Panc1 (cell line): ENCODE measurements at regions not wholly inside any gene's neighbourhood (a gene's known extent, or its start where the extent isn't known, plus 50 kb on each side); places are given as distances from the start of the nearest gene placed in this dataset.

Experiments
- ATAC-seq: fragments of 200-7000 bp; cut with Tn5 transposase; 2 replicates; pipeline ENCODE4 v1.9.1; 2020; ENCODE audit warnings: mild to moderate bottlenecking, moderate library complexity
- BruUV-seq: library from RNA; stranded (reverse); fragments of 400-500 nt; replicated peaks from 2 replicates; lab custom pipeline; 2021; lab: Mats Ljungman, UMichigan
- CTCF ChIA-PET: fragments of 300-600 bp; sonication (Branson Sonifier 250); formaldehyde crosslinking; loops from one replicate; lab custom pipeline; 2022; ENCODE audit warnings: antibody characterized with exemption; lab: Charles Lee
- POLR2A ChIA-PET: fragments of 300-600 bp; sonication (Branson Sonifier 250); formaldehyde crosslinking; loops from one replicate; lab custom pipeline; 2022; ENCODE audit warnings: antibody characterized with exemption; lab: Charles Lee
- DNase-seq: peaks from one replicate; pipeline ENCODE4 v3.0.0-alpha.2; 2010; ENCODE audit warnings: low read depth, low spot score
- H3K27ac ChIP-seq: 2 replicates; pipeline ENCODE4 v1.5.1; 2011; ENCODE audit warnings: mild to moderate bottlenecking, low read length, inconsistent platforms
- H3K27me3 ChIP-seq: fragments of 200-500 bp; sonication (Bioruptor generic); 2 replicates; pipeline ENCODE4 v1.6.0; 2014; ENCODE audit warnings: low read length, inconsistent platforms; ENCODE audit not compliant: control insufficient read depth, insufficient read depth
- H3K36me3 ChIP-seq: fragments of 200-500 bp; sonication (Bioruptor generic); 2 replicates; pipeline ENCODE4 v1.5.1; 2014; ENCODE audit warnings: inconsistent platforms, mild to moderate bottlenecking, low read length, moderate library complexity; ENCODE audit not compliant: control insufficient read depth, insufficient read depth
- H3K4me1 ChIP-seq: 2 replicates; pipeline ENCODE4 v1.5.1; 2011; ENCODE audit warnings: inconsistent platforms, mild to moderate bottlenecking, low read length, moderate library complexity; ENCODE audit not compliant: control insufficient read depth, insufficient read depth
- H3K4me3 ChIP-seq, 2 experiments: 2 replicates each; pipeline ENCODE4 v1.5.1; 2011 to 2012; ENCODE audit warnings: low read depth in 2 of 2, low read length in 2 of 2, mild to moderate bottlenecking in 2 of 2, inconsistent platforms in 1 of 2, moderate library complexity in 1 of 2
- H3K9me3 ChIP-seq: fragments of 200-500 bp; sonication (Bioruptor generic); 2 replicates; pipeline ENCODE4 v1.5.1; 2014; ENCODE audit warnings: low read depth, mild to moderate bottlenecking, inconsistent platforms, low read length, moderate library complexity; ENCODE audit not compliant: control insufficient read depth, insufficient read depth
- CTCF ChIP-seq: fragments of 450-650 bp; IDR thresholded peaks from 2 replicates; pipeline ENCODE4 v1.5.1; 2017; ENCODE audit warnings: mild to moderate bottlenecking
- POLR2AphosphoS5 ChIP-seq: IDR thresholded peaks from 2 replicates; pipeline ENCODE4 v1.6.1; 2012; ENCODE audit warnings: mild to moderate bottlenecking, low read depth, low read length, moderate library complexity
- REST ChIP-seq, 2 experiments: IDR thresholded peaks; 2 replicates each; pipeline ENCODE4 v1.6.1; 2011 to 2012; ENCODE audit warnings: low read depth in 2 of 2, control low read depth in 1 of 2, low read length in 1 of 2, mild to moderate bottlenecking in 1 of 2, moderate library complexity in 1 of 2; ENCODE audit not compliant: insufficient read depth in 1 of 2
- SIN3A ChIP-seq: IDR thresholded peaks from 2 replicates; pipeline ENCODE4 v1.6.1; 2012; ENCODE audit warnings: low read depth, mild to moderate bottlenecking, low read length, moderate library complexity, borderline replicate concordance; ENCODE audit not compliant: insufficient read depth
- TCF7L2 ChIP-seq: IDR thresholded peaks from 2 replicates; pipeline ENCODE4 v1.6.1; 2011; ENCODE audit warnings: mild to moderate bottlenecking, low read depth, low read length, inconsistent platforms
- in situ Hi-C: cut with HindIII; loops from 2 replicates; pipeline ENCODE4 v1.10.0; 2016; ENCODE audit warnings: low sequenced_read_pairs, low pct_unique_long_range_greater_than_20kb
- intact Hi-C: fragments of 100-400 bp; cut with micrococcal nuclease; formaldehyde crosslinking; loops from one replicate; pipeline ENCODE4 v1.10.0; 2022; ENCODE audit not compliant: unreplicated experiment

DNA sequence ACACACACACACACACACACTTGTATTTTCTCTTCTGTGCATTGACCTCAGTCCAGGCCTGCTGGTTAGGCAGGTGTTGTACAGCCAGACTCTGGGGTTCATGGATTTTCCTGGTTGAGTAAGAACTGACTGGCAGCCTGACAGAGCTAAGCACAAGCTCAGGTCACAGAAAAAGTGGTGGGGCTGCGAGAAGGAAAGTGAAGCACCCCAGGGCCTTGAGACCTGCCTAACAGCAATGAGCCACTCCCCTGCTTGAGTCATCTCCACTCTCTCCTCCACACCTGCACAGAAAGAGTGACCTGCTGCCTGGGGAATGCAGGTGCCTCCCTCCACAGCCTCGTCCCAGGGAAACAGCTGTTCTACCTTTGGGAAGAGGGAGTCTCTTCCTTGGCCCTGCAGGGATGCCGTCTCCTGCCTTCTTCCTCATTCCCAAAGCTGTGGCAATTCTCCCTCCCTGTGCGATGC, 91.4 kb upstream of the LGALSL start:
- ChIA-PET CTCF (no interaction called here), POLR2A (interaction anchor here (0.6 to 0.7 kb wide), 2 partner anchors 40 to 677 kb away, joined by 3 read pairs; no protein-coding TSS in a partner anchor)
- Histone ChIP-seq H3K36me3 (no peaks in the 10 kb centered on the region), H3K9me3 (no peaks in the 10 kb centered on the region), H3K27ac (no peak overlapping the region), H3K27me3 (peaks cover 9% of the 10 kb centered on the region), H3K4me1 (no peaks in the 10 kb centered on the region), H3K4me3 (no peak overlapping the region)
- TF ChIP-seq CTCF, result no peak
- TF ChIP-seq SIN3A, result no peak
- TF ChIP-seq TCF7L2, result no peak
- no TSS peak for BruUV-seq
- intact Hi-C loops (no loop called here), in situ Hi-C loops (no loop called here)
- no peak for DNase-seq
- ATAC-seq, result no peak

DNA sequence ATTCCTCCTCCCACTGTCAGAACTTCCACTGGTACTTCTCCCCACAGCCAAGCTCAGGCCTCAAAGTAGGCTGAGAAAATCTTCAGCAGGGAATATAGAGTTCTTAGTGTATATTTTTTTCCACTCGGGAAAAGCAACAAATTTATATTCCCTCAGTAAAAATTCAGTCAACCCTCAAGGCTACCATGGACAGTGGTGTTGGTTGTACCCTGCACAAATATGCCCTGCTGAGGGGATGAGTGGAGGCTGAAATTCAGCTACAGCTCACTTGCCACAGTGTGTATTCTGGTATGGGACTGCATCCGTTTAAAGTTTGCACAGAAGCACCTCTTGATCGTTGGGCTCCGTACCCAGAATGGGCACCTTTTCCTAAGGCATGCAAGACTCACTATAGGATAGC, 90.8 kb upstream of the LGALSL start:
- no TSS peak for BruUV-seq
- no peaks in the 10 kb centered on the region for H3K9me3 ChIP-seq
- DNase-seq, result no peak
- intact Hi-C loops (no loop called here), in situ Hi-C loops (no loop called here)
- no peaks in the 10 kb centered on the region for H3K4me1 ChIP-seq
- no peak overlapping the region for H3K27ac ChIP-seq
- no peaks in the 10 kb centered on the region for H3K36me3 ChIP-seq
- TF ChIP-seq SIN3A (no peak), REST (IDR thresholded peaks at IDR 0.05; ENCODE audit: insufficient read depth in 1 of 2, low read depth in 2 of 2, low read length in 1 of 2) (0 out of 4 replicates have a peak, but pooled peaks of 1 of the 2 experiments have one; percentile 29), CTCF (no peak), POLR2AphosphoS5 (no peak)
- ChIA-PET CTCF (no interaction called here), POLR2A (interaction anchor here (0.7 kb wide), 1 partner anchor 676 kb away, joined by 3 read pairs; no protein-coding TSS in a partner anchor)
- ATAC-seq, result no peak
- H3K4me3 ChIP-seq, result no peak overlapping the region
- H3K27me3 ChIP-seq, result peaks cover 11% of the 10 kb centered on the region
